AG04450 (cell line): ENCODE measurements at regions not wholly inside any gene's neighbourhood (a gene's known extent, or its start where the extent isn't known, plus 50 kb on each side); places are given as distances from the start of the nearest gene placed in this dataset.

Source experiments
- CTCF ChIA-PET: fragments of 300-600, 350-600 bp; formaldehyde crosslinking; extraction: SDS; loops from one replicate; lab custom pipeline; 2022; ENCODE audit warnings: antibody characterized with exemption, inconsistent platforms; lab: Charles Lee
- POLR2A ChIA-PET: fragments of 350-600 bp; formaldehyde crosslinking; extraction: SDS; loops from one replicate; lab custom pipeline; 2021; ENCODE audit warnings: antibody characterized with exemption, inconsistent platforms; lab: Yijun Ruan, JAX
- DNase-seq: peaks from one replicate; pipeline ENCODE4 v3.0.0-alpha.2; 2011; ENCODE audit warnings: low read depth, low spot score
- H3K27ac ChIP-seq: one replicate; pipeline ENCODE4 v1.5.1; 2012; ENCODE audit warnings: low read depth, low read length, control low read depth
- H3K27me3 ChIP-seq: one replicate; pipeline ENCODE4 v1.6.0; 2012; ENCODE audit warnings: low read length; ENCODE audit not compliant: control insufficient read depth, insufficient read depth
- H3K4me3 ChIP-seq: 2 replicates; pipeline ENCODE4 v1.5.1; 2011; ENCODE audit warnings: mild to moderate bottlenecking, low read depth, low read length, control low read depth
- H3K9me3 ChIP-seq: 2 replicates; pipeline ENCODE4 v1.5.1; 2012; ENCODE audit warnings: low read length; ENCODE audit not compliant: control insufficient read depth, insufficient read depth
- CTCF ChIP-seq: IDR thresholded peaks from 2 replicates; pipeline ENCODE4 v1.5.1; 2011; ENCODE audit warnings: low read depth, low read length, control low read depth, inconsistent platforms

DNA sequence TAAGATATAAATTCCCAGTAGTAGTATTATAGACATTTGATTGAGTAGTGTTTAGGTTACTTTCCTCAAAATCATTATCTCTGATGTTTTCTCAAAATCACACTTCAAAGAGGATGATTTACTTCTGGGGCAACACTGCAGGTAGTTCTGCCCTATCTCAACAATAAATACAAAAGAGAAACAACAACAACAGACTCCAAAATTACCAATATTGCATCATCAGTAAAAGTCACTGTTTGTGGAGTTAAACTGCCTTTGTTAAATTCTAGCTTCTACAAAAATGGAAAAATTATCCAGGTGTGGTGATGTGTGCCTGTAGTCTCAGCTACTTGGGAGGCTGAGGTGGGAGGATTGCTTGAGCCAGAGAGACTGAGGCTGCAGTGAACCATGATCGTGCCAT lies 637.6 kb upstream of the ZNF608 start:
- no peak overlapping the region for H3K4me3 ChIP-seq
- no peak overlapping the region for H3K27ac ChIP-seq
- ChIA-PET POLR2A (no interaction called here), CTCF (no interaction called here)
- no peaks in the 10 kb centered on the region for H3K27me3 ChIP-seq
- no peak for TF ChIP-seq CTCF
- no peaks in the 10 kb centered on the region for H3K9me3 ChIP-seq
- DNase-seq, result no peak

DNA sequence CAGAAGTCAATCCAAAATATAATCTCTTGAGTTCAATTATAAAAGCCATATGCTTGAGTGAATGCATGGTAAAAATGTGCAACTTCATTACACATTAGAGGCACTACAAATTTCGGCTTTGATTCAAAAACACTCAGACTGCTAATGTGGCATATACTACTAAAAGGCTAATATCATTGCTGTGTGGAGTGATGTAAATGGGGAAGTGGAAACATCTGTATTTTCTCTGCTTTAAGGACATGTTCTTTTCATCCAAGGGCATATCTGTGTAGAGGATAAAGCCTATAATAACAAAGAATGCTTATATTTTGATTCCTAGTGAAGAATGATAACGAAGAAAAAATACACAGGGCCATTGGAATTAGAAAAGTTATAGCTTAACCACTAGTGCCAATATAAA lies 643.9 kb upstream of the ZNF608 start:
- no peak for TF ChIP-seq CTCF
- Histone ChIP-seq H3K27ac (no peak overlapping the region), H3K4me3 (no peak overlapping the region), H3K9me3 (no peaks in the 10 kb centered on the region), H3K27me3 (no peaks in the 10 kb centered on the region)
- CTCF ChIA-PET, result no interaction called here
- DNase-seq, result no peak
- POLR2A ChIA-PET, result no interaction called here

DNA sequence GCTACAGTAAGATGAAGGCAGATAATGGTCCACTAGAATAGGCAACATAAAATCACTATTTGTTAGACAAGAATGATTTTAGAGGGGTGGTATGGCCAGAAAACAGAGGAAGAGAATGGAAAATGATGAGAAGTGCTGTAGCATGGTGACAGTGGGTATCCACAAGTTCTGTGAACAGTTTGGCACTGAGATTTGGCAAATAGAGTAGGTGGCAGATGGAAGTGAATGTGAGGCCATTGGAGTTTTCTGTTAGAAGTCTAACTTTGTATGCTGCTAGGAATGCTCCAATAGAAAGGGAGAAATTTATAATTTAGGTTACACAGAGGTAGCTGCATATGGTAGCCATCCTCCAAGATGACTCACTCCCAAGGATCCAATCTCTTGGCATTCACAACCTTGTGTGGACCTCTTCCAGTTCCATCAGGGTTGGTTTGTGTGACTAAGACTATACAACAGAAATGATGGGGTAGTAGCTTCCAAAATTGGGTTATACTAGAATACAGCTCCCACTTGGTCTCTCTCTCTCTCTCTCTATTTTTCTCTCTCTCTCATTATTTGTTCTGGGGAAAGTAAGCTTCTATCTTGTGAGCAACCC lies 646.9 kb upstream of the ZNF608 start:
- no peak for TF ChIP-seq CTCF
- Histone ChIP-seq H3K27ac (no peak overlapping the region), H3K4me3 (no peak overlapping the region), H3K27me3 (no peaks in the 10 kb centered on the region), H3K9me3 (no peaks in the 10 kb centered on the region)
- no peak for DNase-seq
- ChIA-PET CTCF (no interaction called here), POLR2A (no interaction called here)

- no peaks in the 10 kb centered on the region for H3K27me3 ChIP-seq
- H3K4me3 ChIP-seq, result no peak overlapping the region
- DNase-seq, result no peak
- TF ChIP-seq CTCF, result no peak
- no peak overlapping the region for H3K27ac ChIP-seq
- ChIA-PET CTCF (no interaction called here), POLR2A (no interaction called here)
- H3K9me3 ChIP-seq, result no peaks in the 10 kb centered on the region
Observed at GRCh38 chr5:125394661-125395280, 648.3 kb upstream of the ZNF608 start.

GRCh38 chr5:125396462-125396861 lies 650.0 kb upstream of the ZNF608 start:
- CTCF ChIA-PET, result no interaction called here
- no peak overlapping the region for H3K27ac ChIP-seq
- POLR2A ChIA-PET, result no interaction called here
- DNase-seq, result no peak
- H3K9me3 ChIP-seq, result no peaks in the 10 kb centered on the region
- H3K27me3 ChIP-seq, result no peaks in the 10 kb centered on the region
- no peak overlapping the region for H3K4me3 ChIP-seq
- no peak for TF ChIP-seq CTCF
